ENCODE measurements at regions not wholly inside any gene's neighbourhood (a gene's known extent, or its start where the extent isn't known, plus 50 kb on each side); places are given as distances from the start of the nearest gene placed in this dataset.
"Not testable (repeated sequence)": the region's sequence is repeated elsewhere in the genome, so short reads cannot be mapped to it uniquely, and the experiment has no call there.

DNA sequence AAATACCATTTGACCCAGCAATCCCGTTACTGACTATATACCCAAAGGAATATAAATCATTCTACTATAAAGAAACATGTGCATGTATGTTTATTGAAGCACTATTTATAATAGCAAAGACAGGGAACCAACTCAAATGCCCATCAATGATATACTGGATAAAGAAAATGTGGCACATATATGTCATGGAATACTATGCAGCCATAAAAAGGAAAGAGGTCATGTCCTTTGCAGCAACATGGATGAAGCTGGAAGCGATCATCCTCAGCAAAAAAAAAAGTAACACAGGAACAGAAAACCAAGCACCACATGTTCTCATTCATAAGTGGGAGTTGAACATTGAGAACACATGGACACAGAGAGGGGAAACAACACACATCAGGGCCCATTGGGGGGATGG, 99.9 kb upstream of the THUMPD2 start:
- not testable (repeated sequence) for TF ChIP-seq TCF7 (IDR thresholded peaks at IDR 0.05; ENCODE audit: low read depth); ZNF335 (CRISPR knock-in tag; IDR thresholded peaks at IDR 0.05); SOX6 (IDR thresholded peaks at IDR 0.05); SOX6 (CRISPR knock-in tag; IDR thresholded peaks at IDR 0.05); ZNF879 (CRISPR knock-in tag; IDR thresholded peaks at IDR 0.05); POLR2G (IDR thresholded peaks at IDR 0.05; ENCODE audit: low read depth, low read length); ZNF549 (CRISPR knock-in tag; IDR thresholded peaks at IDR 0.05); ZNF572 (CRISPR knock-in tag; IDR thresholded peaks at IDR 0.05)
- TF ChIP-seq, protein P1, sequence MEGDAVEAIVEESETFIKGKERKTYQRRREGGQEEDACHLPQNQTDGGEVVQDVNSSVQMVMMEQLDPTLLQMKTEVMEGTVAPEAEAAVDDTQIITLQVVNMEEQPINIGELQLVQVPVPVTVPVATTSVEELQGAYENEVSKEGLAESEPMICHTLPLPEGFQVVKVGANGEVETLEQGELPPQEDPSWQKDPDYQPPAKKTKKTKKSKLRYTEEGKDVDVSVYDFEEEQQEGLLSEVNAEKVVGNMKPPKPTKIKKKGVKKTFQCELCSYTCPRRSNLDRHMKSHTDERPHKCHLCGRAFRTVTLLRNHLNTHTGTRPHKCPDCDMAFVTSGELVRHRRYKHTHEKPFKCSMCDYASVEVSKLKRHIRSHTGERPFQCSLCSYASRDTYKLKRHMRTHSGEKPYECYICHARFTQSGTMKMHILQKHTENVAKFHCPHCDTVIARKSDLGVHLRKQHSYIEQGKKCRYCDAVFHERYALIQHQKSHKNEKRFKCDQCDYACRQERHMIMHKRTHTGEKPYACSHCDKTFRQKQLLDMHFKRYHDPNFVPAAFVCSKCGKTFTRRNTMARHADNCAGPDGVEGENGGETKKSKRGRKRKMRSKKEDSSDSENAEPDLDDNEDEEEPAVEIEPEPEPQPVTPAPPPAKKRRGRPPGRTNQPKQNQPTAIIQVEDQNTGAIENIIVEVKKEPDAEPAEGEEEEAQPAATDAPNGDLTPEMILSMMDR (CRISPR knock-in tag; IDR thresholded peaks at IDR 0.05) = not testable (repeated sequence)

Measured in HepG2 (cell line).